ENCODE measurements at regions not wholly inside any gene's neighbourhood (a gene's known extent, or its start where the extent isn't known, plus 50 kb on each side); places are given as distances from the start of the nearest gene placed in this dataset.

DNA sequence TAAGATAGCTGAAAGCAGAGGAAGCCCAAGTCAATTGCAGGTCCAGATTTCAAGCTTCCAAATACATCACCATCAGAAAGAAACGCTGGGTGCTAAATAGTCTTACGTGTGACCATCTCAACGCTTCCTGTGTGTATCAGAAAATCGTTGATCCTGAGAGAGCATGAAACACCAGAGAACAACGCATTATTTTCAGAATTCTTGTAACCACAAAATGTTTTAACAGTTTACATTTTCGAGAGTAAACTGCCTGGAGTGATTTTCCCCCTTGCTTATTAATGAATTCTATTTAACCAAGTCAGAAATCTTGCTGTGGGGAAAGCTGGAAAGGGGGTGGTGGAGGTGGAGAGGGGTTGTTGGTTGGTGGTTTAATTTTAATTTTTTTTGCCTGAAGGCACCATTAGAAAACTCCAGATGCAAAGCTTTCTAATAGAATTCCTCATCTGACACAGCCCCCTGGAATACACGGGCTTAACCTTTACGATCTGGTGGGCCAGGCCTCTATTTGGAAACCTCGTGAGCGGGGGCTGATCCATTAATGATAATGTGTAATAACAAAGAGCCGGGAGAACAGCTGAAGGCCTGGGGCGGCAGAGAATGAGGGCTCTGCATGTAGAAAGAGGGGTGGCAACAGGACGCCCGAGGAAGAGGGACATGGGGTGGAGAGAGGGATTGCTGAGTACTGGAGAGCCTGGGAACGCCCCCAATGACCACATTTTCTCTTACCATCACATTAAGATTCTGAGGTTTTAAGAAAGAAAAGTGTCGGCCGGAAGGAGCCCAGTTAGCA, 124.5 kb upstream of the NFIB start:
- ChIA-PET POLR2A (no interaction called here), CTCF (interaction anchor here (2.1 to 4.2 kb wide), 2 partner anchors 11 to 330 kb away, joined by 5 to 31 read pairs; no protein-coding TSS in a partner anchor)
- TF ChIP-seq, protein P1, sequence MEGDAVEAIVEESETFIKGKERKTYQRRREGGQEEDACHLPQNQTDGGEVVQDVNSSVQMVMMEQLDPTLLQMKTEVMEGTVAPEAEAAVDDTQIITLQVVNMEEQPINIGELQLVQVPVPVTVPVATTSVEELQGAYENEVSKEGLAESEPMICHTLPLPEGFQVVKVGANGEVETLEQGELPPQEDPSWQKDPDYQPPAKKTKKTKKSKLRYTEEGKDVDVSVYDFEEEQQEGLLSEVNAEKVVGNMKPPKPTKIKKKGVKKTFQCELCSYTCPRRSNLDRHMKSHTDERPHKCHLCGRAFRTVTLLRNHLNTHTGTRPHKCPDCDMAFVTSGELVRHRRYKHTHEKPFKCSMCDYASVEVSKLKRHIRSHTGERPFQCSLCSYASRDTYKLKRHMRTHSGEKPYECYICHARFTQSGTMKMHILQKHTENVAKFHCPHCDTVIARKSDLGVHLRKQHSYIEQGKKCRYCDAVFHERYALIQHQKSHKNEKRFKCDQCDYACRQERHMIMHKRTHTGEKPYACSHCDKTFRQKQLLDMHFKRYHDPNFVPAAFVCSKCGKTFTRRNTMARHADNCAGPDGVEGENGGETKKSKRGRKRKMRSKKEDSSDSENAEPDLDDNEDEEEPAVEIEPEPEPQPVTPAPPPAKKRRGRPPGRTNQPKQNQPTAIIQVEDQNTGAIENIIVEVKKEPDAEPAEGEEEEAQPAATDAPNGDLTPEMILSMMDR (IDR thresholded peaks at IDR 0.05; ENCODE audit: control extremely low read depth, extremely low read depth, low read depth, missing control alignments): no peak
- DNase-seq (ENCODE audit: extremely low spot score): no peak

DNA sequence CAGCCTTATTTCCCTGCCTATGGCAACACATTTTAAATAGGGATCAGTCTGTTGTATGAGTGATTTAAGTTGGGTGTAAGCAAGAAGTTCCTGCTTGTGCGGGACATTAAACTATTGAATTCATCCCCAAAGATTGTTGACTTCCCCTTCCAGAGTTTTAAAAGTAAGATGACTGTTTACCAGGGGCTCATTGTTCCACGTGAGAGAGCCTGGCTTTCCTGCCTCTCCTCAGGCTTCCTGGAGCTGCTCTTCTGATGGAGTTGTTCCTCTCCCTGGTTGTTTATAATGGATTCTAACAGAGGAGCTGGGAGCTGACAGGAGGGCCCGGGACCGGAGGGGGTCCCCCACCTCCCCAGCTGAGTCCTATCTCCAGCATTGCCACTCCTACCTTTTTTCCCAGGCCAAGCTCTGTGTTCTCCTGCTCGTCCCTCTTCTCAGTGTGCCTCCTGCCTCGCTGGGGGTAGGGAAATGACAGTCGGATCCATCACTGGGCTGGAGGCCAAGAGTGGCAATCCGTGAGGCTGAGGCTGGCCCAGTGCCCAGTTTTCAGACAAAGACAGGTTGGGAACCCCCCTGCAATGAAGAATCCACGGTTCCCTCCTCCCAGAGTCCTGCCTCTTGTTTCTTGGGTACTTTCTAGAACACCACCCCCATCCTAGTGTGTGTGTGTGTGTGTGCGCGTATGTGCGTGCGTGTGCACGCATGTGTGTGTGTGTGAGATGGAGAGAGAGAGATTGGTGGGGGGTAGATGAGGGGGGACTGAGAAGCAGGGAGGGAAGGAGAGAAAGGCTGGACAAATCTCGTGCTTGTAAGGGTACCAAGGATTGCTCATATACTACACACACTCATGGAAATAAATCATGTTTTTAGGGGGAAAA, 123.7 kb upstream of the NFIB start:
- ChIA-PET CTCF (interaction anchor here (2.0 to 4.2 kb wide), 3 partner anchors 10 to 1010 kb away, joined by 5 to 31 read pairs (median 7); no protein-coding TSS in a partner anchor), POLR2A (no interaction called here)
- DNase-seq (ENCODE audit: extremely low spot score): no peak
- TF ChIP-seq, protein P1 (IDR thresholded peaks at IDR 0.05; ENCODE audit: control extremely low read depth, extremely low read depth, low read depth, missing control alignments): no peak

DNA sequence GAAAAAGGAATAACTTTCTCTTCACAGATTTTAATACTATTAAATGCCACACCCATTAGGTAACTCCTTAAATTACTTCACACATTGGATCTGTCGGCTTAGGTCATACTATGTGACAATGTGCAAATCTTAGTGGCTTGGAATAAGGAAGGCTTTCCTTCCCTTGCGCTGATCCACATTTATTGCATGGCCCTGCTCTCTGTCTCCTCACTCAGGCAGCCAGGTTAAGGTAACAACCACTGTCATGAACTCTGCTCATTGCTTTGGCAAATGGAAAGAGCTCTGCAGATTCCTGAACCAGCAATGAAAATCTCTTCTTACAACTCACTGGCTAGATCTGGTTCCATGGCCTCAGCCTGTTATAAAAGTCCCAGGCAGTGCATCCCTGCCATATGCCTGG, 121.9 kb upstream of the NFIB start:
- TF ChIP-seq, protein P1 (IDR thresholded peaks at IDR 0.05; ENCODE audit: control extremely low read depth, extremely low read depth, low read depth, missing control alignments): no peak
- no peak for DNase-seq (ENCODE audit: extremely low spot score)
- ChIA-PET CTCF (interaction anchor here (1.4 to 2.0 kb wide), 2 partner anchors 9 to 1008 kb away, joined by 5 to 7 read pairs; no protein-coding TSS in a partner anchor), POLR2A (no interaction called here)

DNA sequence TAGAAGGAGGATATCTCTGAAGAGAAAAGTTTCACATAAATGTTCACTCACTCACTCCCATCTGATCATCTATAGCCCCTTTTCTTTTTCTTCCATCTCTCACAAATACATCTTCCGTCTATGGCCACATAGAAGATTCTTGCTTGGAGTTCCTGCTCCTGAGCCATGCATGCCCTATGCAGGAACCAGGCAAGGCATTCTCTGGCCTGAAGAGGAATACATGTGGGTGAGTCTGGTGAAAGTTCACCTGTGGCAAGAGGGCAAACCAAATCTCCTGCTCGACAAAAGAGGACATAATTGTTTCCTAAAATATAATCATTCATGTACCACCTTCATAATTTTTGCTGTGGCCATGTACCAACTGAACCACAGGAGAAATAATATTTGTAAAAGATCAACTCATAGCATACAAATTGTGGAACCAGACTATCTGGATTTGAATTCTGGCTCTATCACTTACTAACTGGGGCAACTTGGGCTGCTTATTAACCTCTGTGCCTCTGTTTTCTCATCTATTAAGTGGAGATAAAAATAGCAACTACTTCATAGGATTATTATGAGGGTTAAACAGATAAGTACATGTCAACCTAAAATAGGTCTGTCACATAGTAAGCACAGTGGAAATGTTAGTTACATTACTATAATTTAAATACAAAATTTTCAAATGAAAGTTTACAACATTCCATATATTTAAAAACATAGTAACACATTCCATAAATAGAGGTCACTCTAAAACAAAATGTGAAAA, 121.2 kb upstream of the NFIB start:
- TF ChIP-seq, protein P1 (IDR thresholded peaks at IDR 0.05; ENCODE audit: control extremely low read depth, extremely low read depth, low read depth, missing control alignments): no peak
- POLR2A ChIA-PET: no interaction called here
- CTCF ChIA-PET: interaction anchor here (1.0 to 2.0 kb wide), 3 partner anchors 54 to 1012 kb away, joined by 3 to 7 read pairs (median 3); no protein-coding TSS in a partner anchor
- DNase-seq (ENCODE audit: extremely low spot score): no peak

DNA sequence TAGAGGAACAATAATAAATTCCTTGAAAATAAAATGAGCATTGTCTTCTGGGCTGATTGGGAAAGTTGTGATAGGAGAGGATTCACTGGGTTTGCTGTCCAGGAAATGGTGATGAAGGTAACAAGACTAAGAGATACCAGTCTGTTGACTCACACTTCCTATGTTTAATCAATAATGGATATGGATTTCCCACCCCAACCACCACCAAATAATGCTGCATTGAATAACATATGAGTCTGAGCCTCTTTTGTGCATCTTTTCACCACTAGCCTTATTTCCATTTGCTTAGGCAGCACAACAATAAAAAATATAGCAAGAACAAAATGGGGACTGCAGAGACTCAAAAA, 120.2 kb upstream of the NFIB start:
- no peak for DNase-seq (ENCODE audit: extremely low spot score)
- POLR2A ChIA-PET: no interaction called here
- TF ChIP-seq, protein P1 (IDR thresholded peaks at IDR 0.05; ENCODE audit: control extremely low read depth, extremely low read depth, low read depth, missing control alignments): no peak
- CTCF ChIA-PET: interaction anchor here (0.9 to 1.6 kb wide), 5 partner anchors 10 to 1011 kb away, joined by 3 read pairs; no protein-coding TSS in a partner anchor
